ENCODE measurements at regions not wholly inside any gene's neighbourhood (a gene's known extent, or its start where the extent isn't known, plus 50 kb on each side); places are given as distances from the start of the nearest gene placed in this dataset.
A peak's percentile ranks its signal among the peaks of the same experiment; 100 is the strongest.

- Histone ChIP-seq H3K27ac (peak overlapping the region in 7 of 11 experiments; percentile 2 to 62 (median 35); a peak in 8 of 22 replicates), H3K4me1 (peaks cover 55 to 80% (median 66%) of the 10 kb centered on the region in 10 experiments), H3K4me2 (peak overlapping the region; percentile 72 to 99 (median 87)), H4K20me1 (no peaks in the 10 kb centered on the region), H3K9ac (peak overlapping the region in 5 of 11 experiments; percentile 14 to 49 (median 21); a peak in 5 of 22 replicates), H3K36me3 (no peaks in the 10 kb centered on the region), H3K4me3 (no peak overlapping the region), H3K9me3 (replicated peaks in 1 of 11) (peaks cover 0 to 13% (median 0%) of the 10 kb centered on the region in 11 experiments; a peak in 2 of 22 replicates), H3K27me3 (no peaks in the 10 kb centered on the region)
- TF ChIP-seq Cebpa-rat (IDR thresholded peaks at IDR 0.05): no peak
Measured at GRCh38 chr14:99040711-99041110, 231.3 kb downstream of the BCL11B start.

- H3K4me2 ChIP-seq: peak overlapping the region; percentile 72 to 99 (median 87)
- no peaks in the 10 kb centered on the region for H3K36me3 ChIP-seq
- H3K9me3 ChIP-seq (replicated peaks in 1 of 11): peaks cover 0 to 13% (median 0%) of the 10 kb centered on the region in 11 experiments; a peak in 2 of 22 replicates
- no peak overlapping the region for H3K4me3 ChIP-seq
- H3K27ac ChIP-seq: peak overlapping the region in 3 of 11 experiments; percentile 2 to 62 (median 45); a peak in 2 of 22 replicates
- H3K4me1 ChIP-seq: peaks cover 50 to 80% (median 62%) of the 10 kb centered on the region in 10 experiments
- H3K9ac ChIP-seq: peak overlapping the region in 3 of 11 experiments; percentile 21 to 49 (median 44); a peak in 3 of 22 replicates
- no peak for TF ChIP-seq Cebpa-rat (IDR thresholded peaks at IDR 0.05)
- no peaks in the 10 kb centered on the region for H3K27me3 ChIP-seq
- H4K20me1 ChIP-seq: no peaks in the 10 kb centered on the region
Measured at GRCh38 chr14:99041141-99041819, 230.7 kb downstream of the BCL11B start.

- Histone ChIP-seq H4K20me1 (no peaks in the 10 kb centered on the region), H3K27me3 (no peaks in the 10 kb centered on the region), H3K9me3 (replicated peaks in 1 of 11) (peaks cover 0 to 13% (median 0%) of the 10 kb centered on the region in 11 experiments; a peak in 2 of 22 replicates), H3K27ac (no peak overlapping the region), H3K36me3 (no peaks in the 10 kb centered on the region), H3K4me1 (peaks cover 44 to 75% (median 57%) of the 10 kb centered on the region in 10 experiments), H3K9ac (no peak overlapping the region; a peak in 1 of 22 replicates), H3K4me3 (no peak overlapping the region), H3K4me2 (peak overlapping the region in 8 of 11 experiments; percentile 72 to 99 (median 86); a peak in 12 of 22 replicates)
- TF ChIP-seq Cebpa-rat (IDR thresholded peaks at IDR 0.05): no peak
Measured at GRCh38 chr14:99041820-99042174, 230.2 kb downstream of the BCL11B start.

- Histone ChIP-seq H3K4me2 (peak overlapping the region in 5 of 11 experiments; percentile 5 to 99 (median 86); a peak in 4 of 22 replicates), H3K36me3 (no peaks in the 10 kb centered on the region), H3K9me3 (replicated peaks in 1 of 11) (peaks cover 0 to 13% (median 0%) of the 10 kb centered on the region in 11 experiments; a peak in 2 of 22 replicates), H3K27me3 (no peaks in the 10 kb centered on the region), H4K20me1 (no peaks in the 10 kb centered on the region), H3K27ac (no peak overlapping the region), H3K4me3 (no peak overlapping the region), H3K4me1 (peaks cover 37 to 68% (median 49%) of the 10 kb centered on the region in 10 experiments), H3K9ac (no peak overlapping the region; a peak in 1 of 22 replicates)
- TF ChIP-seq Cebpa-rat (IDR thresholded peaks at IDR 0.05): no peak
Measured at GRCh38 chr14:99042381-99043266, 229.4 kb downstream of the BCL11B start.

GRCh38 chr14:99043267-99043615 is 228.8 kb downstream of the BCL11B start:
- 0 out of 22 replicates have a peak overlapping the region, but pooled peaks of 1 of the 11 experiments have one; percentile 5 for H3K4me2 ChIP-seq
- no peak overlapping the region for H3K27ac ChIP-seq
- TF ChIP-seq Cebpa-rat (IDR thresholded peaks at IDR 0.05): no peak
- no peak overlapping the region for H3K9ac ChIP-seq
- no peaks in the 10 kb centered on the region for H3K36me3 ChIP-seq
- no peaks in the 10 kb centered on the region for H4K20me1 ChIP-seq
- no peak overlapping the region for H3K4me3 ChIP-seq
- H3K27me3 ChIP-seq: no peaks in the 10 kb centered on the region
- H3K9me3 ChIP-seq (replicated peaks in 1 of 11): peaks cover 0 to 8% (median 0%) of the 10 kb centered on the region in 11 experiments; a peak in 2 of 22 replicates
- H3K4me1 ChIP-seq: peaks cover 31 to 62% (median 43%) of the 10 kb centered on the region in 10 experiments

- H3K36me3 ChIP-seq: no peaks in the 10 kb centered on the region
- no peak overlapping the region for H3K4me2 ChIP-seq
- H4K20me1 ChIP-seq: no peaks in the 10 kb centered on the region
- peaks cover 0 to 6% (median 0%) of the 10 kb centered on the region in 11 experiments; a peak in 2 of 22 replicates for H3K9me3 ChIP-seq (replicated peaks in 1 of 11)
- no peak overlapping the region for H3K9ac ChIP-seq
- no peaks in the 10 kb centered on the region for H3K27me3 ChIP-seq
- H3K27ac ChIP-seq: no peak overlapping the region
- no peak overlapping the region for H3K4me3 ChIP-seq
- peaks cover 25 to 57% (median 38%) of the 10 kb centered on the region in 10 experiments for H3K4me1 ChIP-seq
- no peak for TF ChIP-seq Cebpa-rat (IDR thresholded peaks at IDR 0.05)
Measured at GRCh38 chr14:99043756-99044155, 228.2 kb downstream of the BCL11B start.

- TF ChIP-seq Cebpa-rat (IDR thresholded peaks at IDR 0.05): no peak
Measured at GRCh38 chr14:99047441-99048031, 224.5 kb downstream of the BCL11B start.

GRCh38 chr14:99050309-99050708 is 221.7 kb downstream of the BCL11B start:
- Histone ChIP-seq H3K36me3 (no peaks in the 10 kb centered on the region), H3K4me3 (no peak overlapping the region), H3K27ac (no peak overlapping the region), H3K9me3 (replicated peaks in 1 of 11) (peaks cover 28 to 43% (median 36%) of the 10 kb centered on the region in 11 experiments), H3K4me2 (no peak overlapping the region), H3K4me1 (peaks cover 0 to 8% (median 0%) of the 10 kb centered on the region in 10 experiments; a peak in 6 of 20 replicates), H4K20me1 (no peaks in the 10 kb centered on the region), H3K27me3 (no peaks in the 10 kb centered on the region), H3K9ac (no peak overlapping the region)
- TF ChIP-seq Cebpa-rat (IDR thresholded peaks at IDR 0.05): no peak

More at GRCh38 chr14:99047441-99048031, 224.5 kb downstream of the BCL11B start:
- Histone ChIP-seq H3K4me2 (no peak overlapping the region), H3K27ac (no peak overlapping the region), H3K4me3 (no peak overlapping the region), H4K20me1 (no peaks in the 10 kb centered on the region), H3K9ac (no peak overlapping the region), H3K4me1 (peaks cover 0 to 19% (median 2%) of the 10 kb centered on the region in 10 experiments; a peak in 6 of 20 replicates), H3K36me3 (no peaks in the 10 kb centered on the region), H3K27me3 (no peaks in the 10 kb centered on the region), H3K9me3 (replicated peaks in 1 of 11) (peaks cover 12 to 25% (median 19%) of the 10 kb centered on the region in 11 experiments)

Data from BLaER1 treated with 17β-estradiol and CSF1 and Interleukin-3, amounts not matched to agents 10 nM and 100 nM (cell line).